GM19467 (cell line): ENCODE measurements at regions not wholly inside any gene's neighbourhood (a gene's known extent, or its start where the extent isn't known, plus 50 kb on each side); places are given as distances from the start of the nearest gene placed in this dataset.

Experiments
- ATAC-seq: cut with Tn5 transposase; IDR thresholded peaks from one replicate; pipeline ENCODE4 v1.9.1; 2021; ENCODE audit warnings: mild to moderate bottlenecking, moderate library complexity; ENCODE audit not compliant: unreplicated experiment

DNA sequence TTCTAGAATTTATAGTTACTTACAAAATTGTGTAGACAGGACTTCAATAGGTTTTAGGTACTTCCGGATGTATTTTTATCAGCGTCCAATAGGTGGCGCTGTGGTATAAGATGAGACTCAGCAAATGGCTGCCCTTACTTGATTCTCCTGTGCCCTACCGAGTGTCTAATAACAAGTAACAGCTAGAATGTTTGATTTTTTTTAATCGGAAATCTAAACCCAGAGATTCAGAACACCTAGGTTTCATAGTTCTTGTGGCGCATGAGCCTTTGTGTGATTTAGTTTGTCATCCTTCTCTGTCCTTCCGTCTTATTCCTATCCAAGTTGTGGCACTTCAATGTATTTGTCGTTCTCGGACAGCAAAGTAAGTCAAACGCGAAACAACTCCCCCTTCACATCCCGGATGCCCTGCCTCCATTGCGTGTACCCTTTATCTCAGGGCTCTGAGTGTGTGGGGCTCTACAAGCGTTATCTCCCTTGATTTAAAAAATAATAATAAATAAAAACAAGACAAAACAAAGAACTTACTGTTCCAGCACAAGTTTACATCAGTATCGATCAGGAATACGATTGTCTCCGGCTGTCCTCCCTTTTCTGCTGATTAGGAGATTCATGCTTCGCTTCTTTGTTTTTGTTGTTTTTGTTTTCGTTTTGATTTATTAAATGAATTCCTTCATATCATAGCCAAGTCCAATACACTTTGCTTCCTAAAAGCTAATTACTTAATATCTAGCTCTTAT lies 50.7 kb upstream of the SLC30A5 start:
- ATAC-seq = peak; percentile 93

DNA sequence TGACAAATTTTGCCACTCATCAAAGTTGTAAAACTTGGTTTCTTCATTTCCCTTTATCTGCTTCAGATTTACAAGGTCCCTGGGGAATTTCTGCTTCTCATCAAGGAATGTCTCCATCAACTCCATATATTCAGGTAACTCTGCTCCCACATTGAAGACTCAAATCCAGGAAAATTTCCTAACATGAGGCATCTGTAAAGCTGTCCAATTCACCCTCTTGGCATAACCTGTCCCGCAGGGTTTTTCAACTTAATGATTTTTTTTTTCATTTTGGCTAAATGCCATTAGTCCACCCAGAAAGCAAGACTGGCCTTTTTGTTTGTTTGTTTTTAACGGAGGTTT lies 50.2 kb upstream of the SLC30A5 start:
- no peak for ATAC-seq
